K562 (cell line): ENCODE measurements at regions not wholly inside any gene's neighbourhood (a gene's known extent, or its start where the extent isn't known, plus 50 kb on each side); places are given as distances from the start of the nearest gene placed in this dataset.
A peak's percentile ranks its signal among the peaks of the same experiment; 100 is the strongest.

ENCODE experiments used
- ATAC-seq: fragments of 200-7000 bp; cut with Tn5 transposase; 3 replicates; pipeline ENCODE4 v1.9.1; 2020; ENCODE audit warnings: moderate library complexity
- BruUV-seq: library from RNA; stranded (reverse); fragments of 400-500 nt; replicated peaks from 2 replicates; lab custom pipeline; 2021; lab: Mats Ljungman, UMichigan
- CTCF ChIA-PET: fragments of 300-600 bp; formaldehyde crosslinking; extraction: SDS; loops from one replicate; lab custom pipeline; 2021; ENCODE audit warnings: low intra/inter-chr PET ratio; lab: Yijun Ruan, JAX
- POLR2A ChIA-PET: fragments of 300-600, 350-650 bp; sonication (Branson Sonifier 250); formaldehyde crosslinking; extraction: SDS; loops from one replicate; lab custom pipeline; 2021; ENCODE audit warnings: antibody characterized with exemption, inconsistent platforms; lab: Yijun Ruan, JAX
- DNase-seq, 4 experiments: peaks; one replicate each; pipeline versions ENCODE4 v3.0.0 to v3.0.0-alpha.2; 2011 to 2018; ENCODE audit warnings: low spot score in 3 of 4, mixed read lengths in 3 of 4; ENCODE audit errors: extremely low read depth in 1 of 4
- FAIRE-seq: peaks from 2 replicates; lab custom pipeline; 2011; peaks lifted over from hg19 to GRCh38; lab: Jason Lieb, UNC
- H2AFZ ChIP-seq: 2 replicates; pipeline ENCODE4 v1.6.0; 2011; ENCODE audit warnings: low read depth, low read length, control low read depth, inconsistent platforms
- H3K27ac ChIP-seq: fragments of 200-600 bp; 3 replicates; pipeline ENCODE4 v1.8.0; 2011; ENCODE audit warnings: low read depth, mild to moderate bottlenecking, control low read depth, inconsistent platforms, low read length, moderate library complexity, mixed read lengths; ENCODE audit errors: extremely low read depth
- H3K27me3 ChIP-seq, 2 experiments: fragments of 300-600 bp in 1 of 2; 2 replicates in 1 of 2; 3 replicates in 1 of 2; pipeline versions ENCODE4 v1.6.0 to v1.8.0; 2011; ENCODE audit warnings: inconsistent platforms in 2 of 2, low read length in 2 of 2, mild to moderate bottlenecking in 1 of 2, mixed read lengths in 1 of 2, moderate library complexity in 1 of 2; ENCODE audit not compliant: control insufficient read depth in 2 of 2, insufficient read depth in 2 of 2
- H3K36me3 ChIP-seq: fragments of 300-600 bp; 3 replicates; pipeline ENCODE4 v1.8.0; 2011; ENCODE audit warnings: mild to moderate bottlenecking, low read length, inconsistent platforms; ENCODE audit not compliant: control insufficient read depth, insufficient read depth
- H3K4me1 ChIP-seq, 2 experiments: fragments of 200-600 bp in 1 of 2; replicated peaks in 1 of 2; 2 replicates in 1 of 2; 3 replicates in 1 of 2; pipeline versions ENCODE4 v1.5.1 to v1.8.0; 2011; ENCODE audit warnings: inconsistent platforms in 2 of 2, low read length in 2 of 2, mild to moderate bottlenecking in 1 of 2, mixed read lengths in 1 of 2, moderate library complexity in 1 of 2; ENCODE audit not compliant: control insufficient read depth in 2 of 2, insufficient read depth in 2 of 2
- H3K4me2 ChIP-seq: 2 replicates; pipeline ENCODE4 v1.6.1; 2011; ENCODE audit warnings: low read length, control low read depth, inconsistent platforms, mixed read lengths; ENCODE audit not compliant: insufficient read depth
- H3K4me3 ChIP-seq: fragments of 200-600 bp; sonication (generic), shearing (Covaris generic); 2 replicates; pipeline ENCODE4 v1.5.1; 2016; ENCODE audit warnings: control low read depth, inconsistent platforms
- H3K79me2 ChIP-seq: fragments of 200-600 bp; 3 replicates; pipeline ENCODE4 v1.8.0; 2011; ENCODE audit warnings: low read length, inconsistent platforms; ENCODE audit not compliant: control insufficient read depth, insufficient read depth
- H3K9ac ChIP-seq, 2 experiments: 2 replicates each; pipeline versions ENCODE4 v1.6.0 to v1.6.1; 2011; ENCODE audit warnings: low read depth in 2 of 2, low read length in 2 of 2, control low read depth in 1 of 2, inconsistent platforms in 1 of 2, mild to moderate bottlenecking in 1 of 2, mixed read lengths in 1 of 2; ENCODE audit not compliant: insufficient read depth in 1 of 2
- H3K9me1 ChIP-seq: one replicate; pipeline ENCODE4 v1.6.0; 2011; ENCODE audit warnings: inconsistent platforms, mild to moderate bottlenecking, low read length, moderate library complexity; ENCODE audit not compliant: control insufficient read depth, insufficient read depth
- H3K9me3 ChIP-seq: replicated peaks from 2 replicates; pipeline ENCODE4 v1.5.1; 2011; ENCODE audit warnings: low read depth, low read length, inconsistent platforms; ENCODE audit not compliant: control insufficient read depth, insufficient read depth
- H4K20me1 ChIP-seq: replicated peaks from 2 replicates; pipeline ENCODE4 v1.6.1; 2011; ENCODE audit warnings: low read length, inconsistent platforms, mixed read lengths; ENCODE audit not compliant: control insufficient read depth, insufficient read depth
- MAX ChIP-seq: sonication (generic); formaldehyde crosslinking; IDR thresholded peaks from 2 replicates; pipeline ENCODE4 v1.9.0; 2022; ENCODE audit warnings: mild to moderate bottlenecking, missing genetic modification reagents
- POU5F1 ChIP-seq: fragments of 150-350 bp; IDR thresholded peaks from 2 replicates; pipeline ENCODE4 v1.6.1; 2014; ENCODE audit warnings: borderline replicate concordance, low read length, low read depth, mild to moderate bottlenecking; ENCODE audit not compliant: partially characterized antibody
- PYGO2 ChIP-seq: fragments of 450-650 bp; IDR thresholded peaks from 2 replicates; pipeline ENCODE4 v1.6.1; 2016; ENCODE audit warnings: mild to moderate bottlenecking, missing genetic modification characterization, moderate library complexity, missing compliant biosample characterization
- SMC3 ChIP-seq: conservative IDR thresholded peaks from 2 replicates; pipeline ENCODE4 v1.6.1; 2011; ENCODE audit warnings: low read depth, low read length, improper control_type of control experiment; ENCODE audit not compliant: insufficient read depth
- SREBF2 ChIP-seq: sonication (generic); formaldehyde crosslinking; IDR thresholded peaks from 2 replicates; pipeline ENCODE4 v1.4.0; 2020; ENCODE audit warnings: mild to moderate bottlenecking, missing genetic modification reagents
- SRF ChIP-seq, 2 experiments: fragments of 250-450, 450-650 bp in 1 of 2; sonication (Bioruptor Pico) in 1 of 2; sonication (generic) in 1 of 2; formaldehyde crosslinking; IDR thresholded peaks; 2 replicates each; pipeline versions ENCODE4 v1.5.0 to v1.5.1; 2020 to 2022; ENCODE audit warnings: mild to moderate bottlenecking in 1 of 2, missing genetic modification reagents in 1 of 2
- SRSF7 ChIP-seq: fragments of 200-400 bp; formaldehyde crosslinking; optimal IDR thresholded peaks from 2 replicates; pipeline ENCODE3; 2017; ENCODE audit warnings: mild to moderate bottlenecking, low read depth, low read length
- STAT5A ChIP-seq: IDR thresholded peaks from 2 replicates; pipeline ENCODE4 v1.6.1; 2012; ENCODE audit warnings: low read length, inconsistent platforms, borderline replicate concordance
- STAT6 ChIP-seq: sonication (generic); formaldehyde crosslinking; IDR thresholded peaks from 2 replicates; pipeline ENCODE4 v1.8.1; 2023; ENCODE audit warnings: mild to moderate bottlenecking, missing genetic modification reagents
- TAF7 ChIP-seq: fragments of 450-650 bp; IDR thresholded peaks from 2 replicates; pipeline ENCODE4 v1.6.1; 2016; ENCODE audit warnings: missing genetic modification characterization, missing compliant biosample characterization
- ZNF655 ChIP-seq: fragments of 250-450 bp; sonication (Bioruptor Pico); IDR thresholded peaks from 2 replicates; pipeline ENCODE4 v1.5.0; 2021
- ZNF668 ChIP-seq: fragments of 250-450 bp; sonication (Bioruptor Pico); IDR thresholded peaks from 2 replicates; pipeline ENCODE4 v1.8.0; 2022; ENCODE audit warnings: mild to moderate bottlenecking, inconsistent platforms
- ZSCAN32 ChIP-seq: fragments of 450-650 bp; formaldehyde crosslinking; IDR thresholded peaks from 2 replicates; pipeline ENCODE4 v1.4.0; 2020; ENCODE audit warnings: mild to moderate bottlenecking, moderate library complexity
- WGBS: fragments of 100-300 bp; shearing (Covaris generic); methylation state at CpG from one replicate; pipeline ENCODE4 v1.1.6; 2016; ENCODE audit warnings: low coverage, mixed read lengths; ENCODE audit not compliant: insufficient coverage; ENCODE audit errors: missing lambda C conversion rate; 5-methylcytosine and 5-hydroxymethylcytosine counted together
- in situ Hi-C: fragments of 300-500 bp; cut with MboI; formaldehyde crosslinking; loops from 4 replicates; pipeline ENCODE4 v1.15.0; 2018; ENCODE audit warnings: inconsistent platforms, mixed read lengths
- intact Hi-C: fragments of 100-400 bp; cut with micrococcal nuclease; formaldehyde crosslinking; loops from 2 replicates; pipeline ENCODE4 v1.14.2; 2022
- TF ChIP-seq, protein P1 (sequence below), 3 experiments: IDR thresholded peaks in 2 of 3; conservative IDR thresholded peaks in 1 of 3; 2 replicates each; pipeline ENCODE4 v1.5.1; 2011 to 2012; ENCODE audit warnings: low read length in 3 of 3, mild to moderate bottlenecking in 3 of 3, control low read depth in 2 of 3, improper control_type of control experiment in 1 of 3, inconsistent platforms in 1 of 3, low read depth in 1 of 3, mixed read lengths in 1 of 3, moderate library complexity in 1 of 3; ENCODE audit not compliant: insufficient read depth in 2 of 3

- TF ChIP-seq, protein P1, sequence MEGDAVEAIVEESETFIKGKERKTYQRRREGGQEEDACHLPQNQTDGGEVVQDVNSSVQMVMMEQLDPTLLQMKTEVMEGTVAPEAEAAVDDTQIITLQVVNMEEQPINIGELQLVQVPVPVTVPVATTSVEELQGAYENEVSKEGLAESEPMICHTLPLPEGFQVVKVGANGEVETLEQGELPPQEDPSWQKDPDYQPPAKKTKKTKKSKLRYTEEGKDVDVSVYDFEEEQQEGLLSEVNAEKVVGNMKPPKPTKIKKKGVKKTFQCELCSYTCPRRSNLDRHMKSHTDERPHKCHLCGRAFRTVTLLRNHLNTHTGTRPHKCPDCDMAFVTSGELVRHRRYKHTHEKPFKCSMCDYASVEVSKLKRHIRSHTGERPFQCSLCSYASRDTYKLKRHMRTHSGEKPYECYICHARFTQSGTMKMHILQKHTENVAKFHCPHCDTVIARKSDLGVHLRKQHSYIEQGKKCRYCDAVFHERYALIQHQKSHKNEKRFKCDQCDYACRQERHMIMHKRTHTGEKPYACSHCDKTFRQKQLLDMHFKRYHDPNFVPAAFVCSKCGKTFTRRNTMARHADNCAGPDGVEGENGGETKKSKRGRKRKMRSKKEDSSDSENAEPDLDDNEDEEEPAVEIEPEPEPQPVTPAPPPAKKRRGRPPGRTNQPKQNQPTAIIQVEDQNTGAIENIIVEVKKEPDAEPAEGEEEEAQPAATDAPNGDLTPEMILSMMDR (IDR thresholded peaks at IDR 0.05 in 2 of 3, conservative IDR thresholded peaks at IDR 0.05 in 1 of 3; ENCODE audit: insufficient read depth in 2 of 3, low read depth in 1 of 3, low read length in 3 of 3) = peak; percentile 56 to 63 (median 57)
- TF ChIP-seq SREBF2 (CRISPR knock-in tag) = no peak
- TF ChIP-seq SMC3 = peak; percentile 23; the same call in 1 of the 2 replicates
Measured at GRCh38 chr9:88741335-88741734, 206.4 kb downstream of the NXNL2 start (continued).

- POLR2A ChIA-PET = no interaction called here
- intact Hi-C loops = no loop called here
- BruUV-seq = no TSS peak
- H3K27ac ChIP-seq = no peak overlapping the region
- no peak for ATAC-seq
- H3K79me2 ChIP-seq = no peaks in the 10 kb centered on the region
- H3K4me2 ChIP-seq = no peak overlapping the region
- no peak overlapping the region for H3K9ac ChIP-seq
- H3K4me3 ChIP-seq = no peak overlapping the region
- no peaks in the 10 kb centered on the region for H3K36me3 ChIP-seq
- no peak for DNase-seq
- WGBS = 28% methylated on average over 4 of the region's 6 CpGs
- no peaks in the 10 kb centered on the region; a peak in 1 of 5 replicates for H3K27me3 ChIP-seq
- no peak for TF ChIP-seq TAF7
- no peak for TF ChIP-seq PYGO2 (tag)
- no peak for TF ChIP-seq ZNF655 (CRISPR knock-in tag)
- TF ChIP-seq ZNF668 (CRISPR knock-in tag) = no peak
- no peak for TF ChIP-seq SRSF7
- no peak for TF ChIP-seq MAX (CRISPR knock-in tag)
- no peak for TF ChIP-seq STAT6
- no peak for TF ChIP-seq ZSCAN32
- no peak for TF ChIP-seq SRF (CRISPR knock-in tag; IDR thresholded peaks at IDR 0.05)
- no peak for TF ChIP-seq STAT5A
- no peak for TF ChIP-seq POU5F1
- TF ChIP-seq, all 486 proteins: peak for 0
- Histone ChIP-seq H3K9me1 (no peaks in the 10 kb centered on the region), H3K9me3 (no peaks in the 10 kb centered on the region), H4K20me1 (no peaks in the 10 kb centered on the region), H3K4me1 (peaks cover 8% of the 10 kb centered on the region in 2 experiments; a peak in 4 of 5 replicates), H2AFZ (no peak overlapping the region)
- CTCF ChIA-PET = no interaction called here
- no peak for FAIRE-seq
- in situ Hi-C loops = no loop called here
Measured at GRCh38 chr9:88742483-88742882, 207.5 kb downstream of the NXNL2 start.
